SK-N-SH (cell line): ENCODE measurements at regions not wholly inside any gene's neighbourhood (a gene's known extent, or its start where the extent isn't known, plus 50 kb on each side); places are given as distances from the start of the nearest gene placed in this dataset.

Experiments
- CTCF ChIA-PET: fragments of 300-600, 350-600 bp; formaldehyde crosslinking; extraction: SDS; loops from one replicate; lab custom pipeline; 2021; lab: Yijun Ruan, JAX
- POLR2A ChIA-PET: fragments of 350-600 bp; sonication (Branson Sonifier 250); formaldehyde crosslinking; extraction: SDS; loops from one replicate; lab custom pipeline; 2020; ENCODE audit warnings: antibody characterized with exemption, inconsistent platforms; lab: Yijun Ruan, JAX
- DNase-seq: peaks from one replicate; pipeline ENCODE4 v3.0.0; 2012
- H2AFZ ChIP-seq: fragments of 200-600 bp; sonication (generic); 2 replicates; pipeline ENCODE4 v1.8.1; 2016; ENCODE audit warnings: antibody characterized with exemption, mild to moderate bottlenecking, low read depth
- H3F3A ChIP-seq: fragments of 200-600 bp; sonication (generic); replicated peaks from 2 replicates; pipeline ENCODE3; 2016; ENCODE audit warnings: antibody characterized with exemption, mild to moderate bottlenecking; ENCODE audit not compliant: insufficient read depth
- H3K27ac ChIP-seq, 2 experiments: fragments of 200-500 bp in 1 of 2; fragments of 200-600 bp in 1 of 2; sonication (Bioruptor generic) in 1 of 2; sonication (generic), shearing (Covaris generic) in 1 of 2; 2 replicates each; pipeline versions ENCODE4 v1.5.1 to v1.6.1; 2014 to 2016; ENCODE audit warnings: low read depth in 2 of 2, inconsistent platforms in 1 of 2, low read length in 1 of 2, mild to moderate bottlenecking in 1 of 2, mixed read lengths in 1 of 2
- H3K27me3 ChIP-seq: fragments of 200-600 bp; sonication (generic), shearing (Covaris generic); 2 replicates; pipeline ENCODE4 v1.6.1; 2016; ENCODE audit warnings: mixed run types; ENCODE audit not compliant: insufficient read depth
- H3K36me3 ChIP-seq, 2 experiments: fragments of 200-500 bp in 1 of 2; fragments of 200-600 bp in 1 of 2; sonication (Bioruptor generic) in 1 of 2; sonication (generic) in 1 of 2; replicated peaks in 1 of 2; 2 replicates each; pipeline versions ENCODE3 to v1.5.1; 2014 to 2016; ENCODE audit warnings: low read length in 1 of 2, mild to moderate bottlenecking in 1 of 2; ENCODE audit not compliant: insufficient read depth in 2 of 2, control insufficient read depth in 1 of 2
- H3K4me1 ChIP-seq, 2 experiments: fragments of 200-500 bp in 1 of 2; fragments of 200-600 bp in 1 of 2; sonication (Bioruptor generic) in 1 of 2; sonication (generic), shearing (Covaris generic) in 1 of 2; 2 replicates each; pipeline versions ENCODE4 v1.5.1 to v1.6.1; 2014 to 2016; ENCODE audit warnings: low read depth in 1 of 2, low read length in 1 of 2, mixed run types in 1 of 2; ENCODE audit not compliant: insufficient read depth in 2 of 2, control insufficient read depth in 1 of 2
- H3K4me2 ChIP-seq: fragments of 200-600 bp; sonication (generic), shearing (Covaris generic); 2 replicates; pipeline ENCODE4 v1.6.1; 2017; ENCODE audit warnings: mixed run types
- H3K4me3 ChIP-seq, 2 experiments: fragments of 200-500 bp in 1 of 2; fragments of 200-600 bp in 1 of 2; sonication (Bioruptor generic) in 1 of 2; sonication (generic), shearing (Covaris generic) in 1 of 2; 2 replicates each; pipeline versions ENCODE4 v1.5.1 to v1.8.1; 2014 to 2016; ENCODE audit warnings: low read depth in 2 of 2, inconsistent platforms in 1 of 2, low read length in 1 of 2, mild to moderate bottlenecking in 1 of 2, mixed read lengths in 1 of 2, moderate library complexity in 1 of 2
- H3K79me2 ChIP-seq: fragments of 200-600 bp; sonication (generic); 2 replicates; pipeline ENCODE4 v1.8.1; 2017; ENCODE audit warnings: mild to moderate bottlenecking; ENCODE audit not compliant: insufficient read depth
- H3K9ac ChIP-seq: fragments of 200-600 bp; sonication (generic); 2 replicates; pipeline ENCODE4 v1.6.1; 2017; ENCODE audit warnings: mixed run types
- H3K9me2 ChIP-seq: fragments of 200-600 bp; sonication (generic); 2 replicates; pipeline ENCODE4 v1.6.1; 2017; ENCODE audit warnings: mixed run types
- H3K9me3 ChIP-seq: fragments of 200-600 bp; sonication (generic); 2 replicates; pipeline ENCODE4 v1.6.1; 2017; ENCODE audit warnings: mixed run types, mild to moderate bottlenecking, moderate library complexity
- H4K20me1 ChIP-seq: fragments of 200-600 bp; sonication (generic); 2 replicates; pipeline ENCODE4 v1.6.1; 2017; ENCODE audit warnings: mild to moderate bottlenecking, mixed run types; ENCODE audit not compliant: insufficient read depth
- CHD2 ChIP-seq: fragments of 150-350 bp; IDR thresholded peaks from 2 replicates; pipeline ENCODE4 v1.6.1; 2018; ENCODE audit warnings: low read length; ENCODE audit not compliant: partially characterized antibody
- ELF1 ChIP-seq: IDR thresholded peaks from 2 replicates; pipeline ENCODE4 v1.4.0; 2012
- EP300 ChIP-seq, 2 experiments: IDR thresholded peaks; 2 replicates each; pipeline versions ENCODE4 v1.4.0 to v1.6.1; 2012; ENCODE audit warnings: borderline replicate concordance in 1 of 2, low read depth in 1 of 2, low read length in 1 of 2
- EZH2phosphoT487 ChIP-seq: fragments of 200-600 bp; sonication (generic); IDR thresholded peaks from 2 replicates; pipeline ENCODE4 v1.6.1; 2017; ENCODE audit warnings: low read depth, mixed run types, mild to moderate bottlenecking, antibody characterized with exemption, moderate library complexity, borderline replicate concordance
- FOSL2 ChIP-seq: IDR thresholded peaks from 2 replicates; pipeline ENCODE4 v1.4.0; 2012; ENCODE audit warnings: low read depth, mild to moderate bottlenecking, moderate library complexity, borderline replicate concordance
- GATA2 ChIP-seq: sonication (generic); formaldehyde crosslinking; IDR thresholded peaks from 2 replicates; pipeline ENCODE4 v1.5.0; 2020; ENCODE audit warnings: mild to moderate bottlenecking, missing genetic modification reagents
- JUND ChIP-seq: IDR thresholded peaks from 2 replicates; pipeline ENCODE4 v1.4.0; 2012
- MEF2A ChIP-seq: IDR thresholded peaks from 2 replicates; pipeline ENCODE4 v1.4.0; 2012; ENCODE audit warnings: low read depth, borderline replicate concordance
- NFIC ChIP-seq: IDR thresholded peaks from 2 replicates; pipeline ENCODE4 v1.4.0; 2012; ENCODE audit warnings: borderline replicate concordance
- NRF1 ChIP-seq: IDR thresholded peaks from 2 replicates; pipeline ENCODE4 v1.6.1; 2012; ENCODE audit warnings: low read depth, mild to moderate bottlenecking, low read length
- RAD21 ChIP-seq: IDR thresholded peaks from 2 replicates; pipeline ENCODE4 v1.6.1; 2012; ENCODE audit warnings: mild to moderate bottlenecking, low read length
- RCOR1 ChIP-seq: fragments of 150-350 bp; IDR thresholded peaks from 2 replicates; pipeline ENCODE4 v1.6.1; 2017; ENCODE audit warnings: antibody characterized with exemption, low read length
- RFX5 ChIP-seq: IDR thresholded peaks from 2 replicates; pipeline ENCODE4 v1.6.1; 2012; ENCODE audit warnings: mild to moderate bottlenecking, improper control_type of control experiment, low read length
- SIN3A ChIP-seq: IDR thresholded peaks from 2 replicates; pipeline ENCODE4 v1.6.1; 2012; ENCODE audit warnings: low read depth, mild to moderate bottlenecking, low read length, moderate library complexity, borderline replicate concordance
- TCF12 ChIP-seq: IDR thresholded peaks from 2 replicates; pipeline ENCODE4 v1.4.0; 2012
- YY1 ChIP-seq: IDR thresholded peaks from 2 replicates; pipeline ENCODE4 v1.4.0; 2012; ENCODE audit warnings: low read depth, mild to moderate bottlenecking
- whole genome bisulfite sequencing: methylation state at CpG from one replicate; pipeline ENCODE4 v1.1.6; 2017; ENCODE audit warnings: low lambda C conversion rate; 5-methylcytosine and 5-hydroxymethylcytosine counted together
- TF ChIP-seq, protein P1 (sequence below): fragments of 200-600 bp; sonication (generic); IDR thresholded peaks from 2 replicates; pipeline ENCODE4 v1.6.1; 2017; ENCODE audit warnings: antibody characterized with exemption, mild to moderate bottlenecking, moderate library complexity

DNA sequence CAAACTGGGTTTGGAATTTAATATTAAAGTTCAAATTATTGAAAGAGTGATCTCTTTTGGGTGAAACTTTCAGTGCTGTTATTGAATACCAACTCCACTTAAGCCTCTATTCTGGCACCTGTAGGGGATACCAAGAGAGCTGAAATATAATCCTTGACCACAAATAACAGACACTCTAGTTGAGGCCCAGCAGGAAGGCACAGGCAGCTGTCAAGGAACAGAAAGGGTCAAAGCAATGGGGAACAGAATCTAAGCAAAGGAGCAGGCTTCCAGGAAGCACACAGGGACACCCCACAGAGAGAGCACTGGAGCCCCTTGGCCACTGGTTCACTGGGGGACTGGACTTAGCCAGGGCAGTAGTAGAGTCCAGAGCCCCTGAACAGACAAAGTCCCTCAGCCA, 120.9 kb upstream of the SFSWAP start (continued):
- TF ChIP-seq CHD2 (no peak), GATA2 (CRISPR knock-in tag) (no peak), NRF1 (no peak), NFIC (no peak), TCF12 (no peak), JUND (no peak), ELF1 (no peak), RFX5 (no peak)

DNA sequence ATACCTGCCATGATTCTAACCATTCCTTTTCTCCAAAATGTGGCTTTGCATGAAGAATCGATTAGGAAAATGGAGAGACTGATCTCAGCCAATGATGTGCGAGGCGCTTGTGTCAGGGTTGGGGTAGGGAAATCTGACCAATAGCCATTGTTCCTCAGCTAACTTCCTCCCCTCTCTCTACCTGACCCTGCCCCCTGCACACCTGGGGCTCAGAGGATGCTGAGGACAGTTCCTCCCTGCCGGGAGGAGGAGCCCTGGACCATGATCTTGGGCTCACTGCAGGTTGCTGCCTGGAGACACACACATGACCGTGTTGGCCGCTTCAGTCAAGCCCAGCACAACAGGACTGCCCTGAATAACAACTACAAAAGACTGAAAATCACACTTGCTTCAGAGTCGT, 119.8 kb upstream of the SFSWAP start:
- Histone ChIP-seq H3K27ac (no peak overlapping the region), H3K4me1 (no peaks in the 10 kb centered on the region; a peak in 1 of 4 replicates), H4K20me1 (no peaks in the 10 kb centered on the region), H3K79me2 (no peaks in the 10 kb centered on the region), H2AFZ (no peak overlapping the region), H3K9me3 (no peaks in the 10 kb centered on the region), H3F3A (no peaks in the 10 kb centered on the region), H3K4me2 (no peak overlapping the region), H3K4me3 (no peak overlapping the region), H3K36me3 (no peaks in the 10 kb centered on the region), H3K27me3 (no peaks in the 10 kb centered on the region), H3K9me2 (no peaks in the 10 kb centered on the region), H3K9ac (no peak overlapping the region)
- 61% methylated on average over 7 of the region's 7 CpGs for WGBS
- no peak for TF ChIP-seq RAD21
- no peak for DNase-seq
- CTCF ChIA-PET, result interaction anchor here (1.1 kb wide), 1 partner anchor 91 kb away, joined by 3 read pairs; no protein-coding TSS in a partner anchor
- POLR2A ChIA-PET, result no interaction called here

DNA sequence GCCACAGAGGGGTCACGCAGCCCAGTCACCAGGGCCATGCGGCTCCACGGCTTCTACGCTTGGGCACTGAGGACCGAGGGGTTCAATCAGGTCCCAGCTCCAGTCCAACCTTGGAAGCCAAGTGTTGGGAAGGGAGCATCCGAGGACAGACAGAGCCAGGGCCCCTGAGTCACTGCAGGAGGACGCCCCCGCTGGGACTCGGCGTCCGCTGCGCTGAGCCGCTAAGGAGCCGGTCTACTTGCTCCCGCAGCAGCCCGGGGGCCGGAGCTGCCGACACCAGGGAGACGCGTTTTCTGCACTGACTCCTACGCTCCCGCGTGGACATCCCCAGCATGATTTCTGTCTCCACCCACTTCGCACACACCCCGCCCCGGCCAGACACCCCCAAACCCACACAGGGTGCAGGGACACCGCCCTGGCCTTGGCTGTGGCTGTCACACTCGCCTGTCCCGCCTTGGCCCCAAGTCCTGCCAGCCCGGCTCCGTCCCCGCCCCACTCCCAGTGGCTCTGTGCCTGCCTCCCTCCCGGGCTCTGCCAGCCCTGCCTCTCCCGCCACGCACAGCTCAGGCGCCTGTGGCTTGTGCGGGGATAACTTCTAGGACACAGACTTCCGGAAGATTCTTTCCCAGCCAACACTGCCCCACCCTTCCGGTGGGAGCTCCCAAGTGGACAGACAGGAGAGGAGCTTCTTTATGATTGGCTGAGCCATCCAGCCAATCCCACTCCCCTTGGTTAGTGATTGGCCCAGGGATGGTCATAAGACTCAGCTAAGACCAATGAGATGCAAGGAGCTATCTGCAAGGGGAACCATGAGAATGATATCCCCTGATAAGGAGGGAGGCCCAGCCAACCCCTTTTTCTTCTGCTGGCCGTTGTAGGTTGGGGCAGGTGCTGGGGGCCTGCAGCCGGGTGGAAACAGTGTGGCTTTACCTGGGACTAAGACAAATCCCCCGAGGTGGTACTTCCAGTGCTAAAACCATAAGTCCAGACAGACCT, 118.9 kb upstream of the SFSWAP start:
- no peaks in the 10 kb centered on the region for H3F3A ChIP-seq
- ChIA-PET POLR2A (no interaction called here), CTCF (interaction anchor here (0.9 to 1.7 kb wide), 2 partner anchors 12 to 460 kb away, joined by 3 to 5 read pairs; no protein-coding TSS in a partner anchor)
- no peak for TF ChIP-seq GATA2 (CRISPR knock-in tag)
- no peaks in the 10 kb centered on the region for H3K27me3 ChIP-seq
- H3K79me2 ChIP-seq, result no peaks in the 10 kb centered on the region
- H3K4me2 ChIP-seq, result no peak overlapping the region
- no peaks in the 10 kb centered on the region; a peak in 1 of 4 replicates for H3K4me1 ChIP-seq
- H4K20me1 ChIP-seq, result no peaks in the 10 kb centered on the region
- no peaks in the 10 kb centered on the region for H3K9me3 ChIP-seq
- DNase-seq, result no peak
- H3K9ac ChIP-seq, result no peak overlapping the region
- H3K36me3 ChIP-seq, result no peaks in the 10 kb centered on the region
- H3K9me2 ChIP-seq, result no peaks in the 10 kb centered on the region
- no peak overlapping the region for H3K27ac ChIP-seq
- H3K4me3 ChIP-seq, result no peak overlapping the region
- WGBS, result 69% methylated on average over 26 of the region's 42 CpGs
- H2AFZ ChIP-seq, result no peak overlapping the region

DNA sequence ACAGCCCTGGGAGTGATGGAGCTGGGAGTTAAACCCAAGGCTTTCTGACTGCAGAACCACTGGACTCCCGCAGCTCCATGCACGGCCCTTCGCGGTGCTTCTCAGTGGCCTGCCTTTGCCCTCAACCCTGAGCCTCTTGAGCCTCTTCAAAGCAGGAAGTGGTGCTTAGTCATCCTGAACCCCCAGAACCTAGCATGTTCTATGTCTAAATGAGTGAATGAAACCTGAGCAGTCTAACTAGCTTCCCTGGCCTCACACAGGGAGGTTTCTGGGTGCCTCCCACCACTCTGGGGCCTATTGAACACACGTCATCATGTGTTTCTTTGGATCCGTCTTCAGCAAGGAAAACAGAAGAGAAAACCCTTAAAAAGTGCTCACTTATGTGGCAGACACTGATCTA, 117.9 kb upstream of the SFSWAP start:
- DNase-seq, result no peak
- TF ChIP-seq EZH2phosphoT487 (no peak), FOSL2 (no peak), MEF2A (no peak), ELF1 (no peak), EP300 (IDR thresholded peaks at IDR 0.05; ENCODE audit: borderline replicate concordance in 1 of 2, low read depth in 1 of 2, low read length in 1 of 2) (no peak), SIN3A (no peak), YY1 (no peak), RCOR1 (no peak)
- TF ChIP-seq, protein P1, sequence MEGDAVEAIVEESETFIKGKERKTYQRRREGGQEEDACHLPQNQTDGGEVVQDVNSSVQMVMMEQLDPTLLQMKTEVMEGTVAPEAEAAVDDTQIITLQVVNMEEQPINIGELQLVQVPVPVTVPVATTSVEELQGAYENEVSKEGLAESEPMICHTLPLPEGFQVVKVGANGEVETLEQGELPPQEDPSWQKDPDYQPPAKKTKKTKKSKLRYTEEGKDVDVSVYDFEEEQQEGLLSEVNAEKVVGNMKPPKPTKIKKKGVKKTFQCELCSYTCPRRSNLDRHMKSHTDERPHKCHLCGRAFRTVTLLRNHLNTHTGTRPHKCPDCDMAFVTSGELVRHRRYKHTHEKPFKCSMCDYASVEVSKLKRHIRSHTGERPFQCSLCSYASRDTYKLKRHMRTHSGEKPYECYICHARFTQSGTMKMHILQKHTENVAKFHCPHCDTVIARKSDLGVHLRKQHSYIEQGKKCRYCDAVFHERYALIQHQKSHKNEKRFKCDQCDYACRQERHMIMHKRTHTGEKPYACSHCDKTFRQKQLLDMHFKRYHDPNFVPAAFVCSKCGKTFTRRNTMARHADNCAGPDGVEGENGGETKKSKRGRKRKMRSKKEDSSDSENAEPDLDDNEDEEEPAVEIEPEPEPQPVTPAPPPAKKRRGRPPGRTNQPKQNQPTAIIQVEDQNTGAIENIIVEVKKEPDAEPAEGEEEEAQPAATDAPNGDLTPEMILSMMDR, result no peak
- Histone ChIP-seq H3K9me3 (no peaks in the 10 kb centered on the region), H3K27me3 (no peaks in the 10 kb centered on the region), H3F3A (no peaks in the 10 kb centered on the region), H3K9ac (no peak overlapping the region), H3K4me2 (no peak overlapping the region), H3K79me2 (no peaks in the 10 kb centered on the region), H3K4me3 (no peak overlapping the region), H3K27ac (no peak overlapping the region), H3K36me3 (no peaks in the 10 kb centered on the region), H3K9me2 (no peaks in the 10 kb centered on the region), H3K4me1 (no peaks in the 10 kb centered on the region; a peak in 1 of 4 replicates), H4K20me1 (no peaks in the 10 kb centered on the region), H2AFZ (no peak overlapping the region)
- POLR2A ChIA-PET, result no interaction called here
- WGBS, result 58% methylated on average over 6 of the region's 6 CpGs
- CTCF ChIA-PET, result interaction anchor here (0.9 to 1.7 kb wide), 2 partner anchors 11 to 461 kb away, joined by 3 to 5 read pairs; no protein-coding TSS in a partner anchor
